ENCODE measurements at regions not wholly inside any gene's neighbourhood (a gene's known extent, or its start where the extent isn't known, plus 50 kb on each side); places are given as distances from the start of the nearest gene placed in this dataset.
"Not testable (repeated sequence)": the region's sequence is repeated elsewhere in the genome, so short reads cannot be mapped to it uniquely, and the experiment has no call there.

DNA sequence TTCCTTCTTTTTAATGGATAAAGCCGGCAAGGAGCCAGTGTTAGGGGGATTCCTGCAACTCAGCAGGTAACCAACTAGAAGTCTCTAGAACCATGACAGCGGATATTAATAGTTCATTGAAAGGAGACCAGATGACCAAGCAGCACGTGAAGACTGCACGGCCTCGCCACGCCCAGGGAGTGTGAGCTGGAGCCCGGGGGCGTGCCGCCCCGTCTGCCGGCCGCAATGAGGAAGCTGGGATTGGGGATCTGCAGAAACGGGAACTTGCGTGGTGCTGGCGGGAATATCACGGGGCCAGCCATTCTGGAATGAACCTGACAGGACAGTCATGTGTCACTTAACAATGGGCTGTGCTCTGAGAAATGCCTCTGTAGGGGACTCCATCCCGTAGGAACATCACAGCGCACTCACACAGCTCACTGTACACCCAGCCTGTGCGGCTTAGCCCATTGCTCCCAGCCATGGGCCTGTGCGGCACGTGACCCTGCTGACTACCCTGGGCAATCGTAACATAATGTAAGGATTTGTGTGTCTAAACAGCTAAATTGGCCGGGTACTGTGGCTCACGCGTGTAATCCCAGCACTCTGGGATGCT lies 4092.8 kb upstream of the TPTE start:
- not testable (repeated sequence) for DNase-seq

DNA sequence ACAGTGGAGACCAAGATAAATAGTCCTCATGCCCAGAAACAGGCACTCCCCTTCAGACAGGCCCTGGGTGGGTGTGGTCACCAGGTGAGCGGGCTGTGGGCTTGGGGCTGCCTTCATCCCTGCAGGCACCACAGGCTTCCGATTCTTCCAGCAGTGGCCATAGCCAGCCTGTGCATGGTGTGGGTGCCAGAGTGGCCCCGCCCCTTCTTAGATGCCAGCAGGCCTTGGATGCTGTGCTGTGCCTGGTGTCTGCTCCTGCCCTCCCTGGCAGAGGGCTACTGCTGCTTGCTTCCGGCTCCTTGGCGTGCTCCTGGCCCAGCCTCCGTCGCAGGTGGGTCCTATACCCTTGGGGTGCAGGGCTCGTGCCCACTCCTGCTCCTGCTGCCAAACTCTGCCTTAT lies 4091.5 kb upstream of the TPTE start:
- DNase-seq, result not testable (repeated sequence)

DNA sequence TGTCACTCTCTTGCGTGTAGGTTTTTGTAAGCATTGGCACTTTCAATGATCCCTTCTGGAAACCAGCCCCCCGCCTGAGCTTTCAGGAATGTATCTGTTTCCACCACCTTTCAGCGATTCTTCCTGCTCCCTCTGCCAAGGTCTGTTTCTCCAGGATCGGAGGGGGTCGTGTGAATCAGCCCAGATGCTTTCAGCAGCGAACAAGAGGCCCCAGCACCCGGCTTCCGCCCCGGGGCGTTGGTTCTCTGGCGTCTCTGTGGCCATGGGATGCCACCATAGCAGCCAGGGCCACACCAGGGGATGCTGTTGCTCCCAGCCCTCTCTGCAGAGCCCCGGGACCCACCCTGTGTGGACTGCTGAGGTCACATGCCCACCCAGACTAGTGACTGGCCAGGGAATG lies 4088.2 kb upstream of the TPTE start:
- not testable (repeated sequence) for DNase-seq

DNA sequence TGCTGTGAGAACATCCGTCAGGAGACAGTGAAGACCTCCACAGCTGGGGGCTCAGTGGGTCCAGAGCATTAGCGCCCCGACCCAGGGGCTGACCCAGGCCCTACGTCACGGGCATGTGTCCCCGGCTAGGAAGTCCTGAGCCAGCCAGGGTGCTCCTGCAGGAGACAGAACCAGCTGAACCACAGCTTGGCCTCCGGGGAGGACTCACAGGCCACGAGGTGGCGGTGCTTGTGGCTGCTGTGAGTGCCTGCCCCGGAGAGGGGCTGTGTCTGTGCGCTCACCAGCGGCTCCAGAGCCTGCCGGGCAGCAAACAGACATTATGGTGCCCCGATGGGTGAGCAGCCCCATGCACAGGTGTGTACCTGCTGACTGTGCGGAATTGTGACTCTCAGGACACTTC lies 4085.2 kb upstream of the TPTE start:
- not testable (repeated sequence) for DNase-seq

DNA sequence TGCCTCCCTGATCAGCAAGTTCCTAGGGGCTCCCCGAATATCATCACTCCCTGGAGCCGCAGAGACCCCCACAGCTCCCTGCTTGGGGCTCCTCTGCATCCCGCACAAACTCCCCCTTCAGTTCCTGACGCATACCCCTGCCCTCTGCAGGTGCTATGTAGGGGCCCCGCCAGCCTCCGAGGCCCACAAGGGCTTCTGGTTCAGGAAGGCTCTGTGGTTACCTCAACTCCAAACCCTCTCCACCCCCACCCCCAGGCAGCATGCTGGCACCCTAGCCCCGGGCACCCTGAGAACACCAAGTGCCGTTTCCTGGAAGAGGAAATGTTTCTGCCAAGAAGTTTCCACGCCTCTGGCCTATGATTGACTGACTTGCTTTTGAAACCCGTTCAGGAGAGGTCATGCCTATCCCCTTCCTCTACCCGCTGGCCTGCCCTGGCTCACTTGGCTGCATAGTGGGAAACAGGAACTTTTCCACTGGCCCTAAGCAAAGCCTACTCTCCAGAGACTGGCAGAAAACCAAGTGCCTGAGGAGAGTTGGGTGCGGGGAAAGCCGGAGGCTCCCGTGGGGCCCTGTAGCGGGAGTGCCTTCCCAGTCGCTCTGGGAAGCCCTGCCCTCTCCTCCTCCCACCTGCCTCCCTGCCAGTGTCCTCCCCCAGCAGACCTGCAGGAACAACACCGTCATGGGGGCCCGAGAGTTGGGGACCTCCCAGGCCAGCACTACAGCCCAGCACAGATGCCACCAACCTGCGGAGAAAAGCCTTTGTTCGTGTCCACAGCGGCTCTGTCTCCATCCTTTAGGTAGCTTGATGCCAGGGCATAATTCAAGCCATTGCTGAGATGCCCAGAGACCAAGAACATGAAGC lies 4084.2 kb upstream of the TPTE start:
- DNase-seq, result not testable (repeated sequence)

DNA sequence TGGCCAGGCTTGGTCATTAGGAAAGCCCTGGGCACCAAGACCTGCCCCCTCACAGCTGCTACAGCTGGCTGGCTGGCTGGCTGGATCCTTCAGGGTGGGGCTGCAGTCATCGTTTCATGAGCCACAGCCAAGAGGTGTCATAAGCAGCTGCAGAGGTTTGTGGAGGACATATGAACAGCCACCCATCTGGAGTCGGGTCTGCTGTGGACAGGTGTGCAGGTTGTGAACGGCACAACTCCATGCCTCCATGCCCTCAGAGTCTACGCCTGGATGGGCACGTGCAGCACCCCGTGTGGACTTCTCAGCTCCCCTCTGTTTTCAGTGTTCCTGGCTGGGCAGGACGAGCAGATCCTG lies 4083.6 kb upstream of the TPTE start:
- not testable (repeated sequence) for DNase-seq

DNA sequence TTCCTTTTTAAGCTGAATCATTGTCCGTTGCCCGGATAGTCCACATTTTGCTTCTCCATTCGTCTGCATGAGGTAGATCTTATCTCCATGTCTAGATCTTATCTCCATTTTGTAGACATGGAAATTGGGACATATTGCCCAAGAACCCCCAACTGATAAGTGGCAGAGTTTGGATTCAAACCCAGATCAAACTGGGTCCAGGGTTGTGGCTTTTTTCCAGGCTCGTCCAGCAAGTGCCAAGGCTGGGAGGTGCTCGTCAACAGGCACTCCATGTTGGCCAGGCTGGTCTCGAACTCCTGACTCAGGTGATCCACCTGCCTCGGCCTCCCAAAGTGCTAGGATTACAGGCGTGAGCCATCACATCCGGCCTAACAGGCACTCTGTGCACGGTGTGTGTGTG lies 4082.3 kb upstream of the TPTE start:
- not testable (repeated sequence) for DNase-seq

DNA sequence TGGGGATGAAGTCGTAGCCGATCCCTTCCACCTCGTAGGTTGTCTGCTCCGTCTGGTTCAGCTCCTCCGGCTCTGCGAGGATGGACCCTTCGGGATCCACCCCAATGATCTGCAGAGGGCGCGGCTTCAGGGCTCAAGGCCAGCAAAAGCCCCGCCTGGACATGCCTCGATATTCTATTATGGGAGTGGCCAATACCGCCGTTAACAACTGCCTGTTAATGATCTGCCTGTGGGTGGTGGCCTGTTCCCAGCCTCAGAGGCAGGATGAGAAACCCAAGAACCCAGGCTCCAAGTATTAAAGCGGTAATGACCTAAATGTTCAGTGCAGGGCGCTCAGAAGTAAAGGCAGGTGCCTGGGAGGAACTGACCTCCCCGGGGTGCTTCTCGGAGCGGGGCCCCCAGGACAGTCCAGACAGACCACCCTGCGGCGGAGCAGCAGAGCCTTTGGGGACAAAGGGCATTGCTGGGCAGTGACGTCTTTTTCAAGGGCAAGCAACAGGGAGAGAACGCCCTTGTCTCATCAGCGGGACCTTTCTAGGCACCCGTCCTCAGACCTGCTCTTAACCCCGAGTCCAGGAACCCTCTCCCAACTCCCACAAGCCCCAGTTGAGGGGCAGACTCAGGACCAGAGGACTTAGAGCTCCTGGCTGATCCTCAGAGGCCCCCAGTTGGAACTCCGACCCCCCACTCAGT lies 4066.6 kb upstream of the TPTE start:
- DNase-seq, result not testable (repeated sequence)

DNA sequence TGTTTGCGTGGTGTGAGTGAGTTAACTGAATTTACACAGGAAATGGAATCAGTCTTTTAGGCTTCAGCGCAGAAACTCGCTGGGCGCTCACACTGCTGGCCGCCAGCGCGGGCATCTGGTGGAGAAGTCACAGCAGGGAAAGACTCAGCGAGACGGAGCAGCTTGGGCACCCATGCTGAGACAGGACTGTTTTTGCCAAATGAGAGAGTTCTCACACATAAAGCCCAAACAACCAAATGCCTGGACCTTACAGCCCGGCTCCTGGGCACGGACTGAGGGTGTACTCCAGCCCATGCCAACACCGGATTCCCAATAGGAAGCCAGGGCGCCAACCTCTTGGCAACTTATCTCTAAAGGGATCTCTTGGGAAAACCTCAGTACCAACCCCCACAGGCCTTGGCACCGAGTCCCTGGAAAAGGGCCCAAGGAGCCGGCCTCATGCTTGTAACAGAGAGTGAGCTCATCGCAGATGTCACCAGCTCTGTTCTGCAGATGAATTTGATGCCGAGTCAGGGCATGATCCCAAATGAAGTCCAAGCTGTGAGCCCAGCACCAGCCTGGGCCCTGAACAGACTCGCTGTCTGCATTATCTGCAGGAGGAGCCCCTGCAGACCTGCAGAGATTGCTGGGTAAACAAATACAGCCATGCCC lies 4065.2 kb upstream of the TPTE start:
- not testable (repeated sequence) for DNase-seq

DNA sequence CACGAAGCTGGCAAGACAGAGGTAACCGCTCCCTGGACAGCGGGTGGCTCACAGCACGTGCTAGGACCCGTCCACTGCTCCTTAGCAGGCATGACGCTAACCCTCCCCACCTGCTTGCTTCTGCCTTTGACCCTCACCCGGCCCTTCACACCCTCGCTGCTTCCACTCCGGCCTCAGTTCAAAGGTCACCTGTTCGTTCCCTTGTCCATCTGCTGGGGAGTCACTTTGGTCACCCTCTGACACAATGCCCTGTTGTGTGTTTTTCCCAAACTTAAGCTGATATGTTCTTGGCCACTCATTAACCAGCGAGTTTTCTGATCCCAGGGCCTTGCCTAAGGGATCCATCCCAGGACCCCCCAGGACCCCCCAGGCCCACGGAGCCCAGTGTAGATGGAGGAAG lies 4061.6 kb upstream of the TPTE start:
- DNase-seq, result not testable (repeated sequence)

DNA sequence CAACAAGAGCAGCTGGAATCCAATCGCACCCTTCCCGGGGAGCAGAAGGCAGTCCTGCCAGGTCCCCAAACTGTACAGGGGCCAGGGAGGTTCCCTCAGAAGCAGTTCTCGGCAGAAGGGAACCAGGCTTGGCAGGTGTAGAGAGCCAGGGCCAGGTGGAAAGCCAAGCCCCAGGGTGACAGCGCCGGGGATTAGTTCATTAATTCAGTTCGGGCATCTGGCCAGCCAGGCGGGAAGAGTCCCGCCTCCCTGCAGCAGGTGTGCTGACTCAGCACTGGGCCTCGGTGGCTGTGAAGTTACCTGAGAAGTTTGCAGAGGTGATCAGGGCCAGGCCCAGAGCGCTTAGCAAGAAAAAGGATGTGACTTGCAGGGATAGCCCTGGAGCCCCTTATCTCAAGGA lies 4060.0 kb upstream of the TPTE start:
- DNase-seq, result not testable (repeated sequence)

DNA sequence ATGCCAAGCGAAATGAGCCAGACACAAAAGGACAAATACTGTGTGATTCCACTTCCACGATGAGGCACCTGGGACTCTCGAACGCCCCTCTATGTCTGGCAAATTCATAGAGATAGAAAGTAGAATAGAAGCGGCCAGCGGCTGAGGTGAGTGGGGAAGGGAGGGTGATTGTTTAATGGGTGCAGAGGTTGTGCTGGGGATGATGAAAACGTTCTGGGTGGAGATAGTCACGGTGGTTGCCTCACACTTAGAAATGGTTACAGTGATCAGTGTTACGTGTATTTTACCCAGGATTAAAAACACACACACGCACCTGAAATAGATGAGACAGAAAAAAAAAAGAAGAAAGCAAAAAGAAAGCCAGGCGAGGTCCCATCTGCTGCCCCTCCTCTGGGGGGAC lies 4057.0 kb upstream of the TPTE start:
- DNase-seq, result not testable (repeated sequence)

DNA sequence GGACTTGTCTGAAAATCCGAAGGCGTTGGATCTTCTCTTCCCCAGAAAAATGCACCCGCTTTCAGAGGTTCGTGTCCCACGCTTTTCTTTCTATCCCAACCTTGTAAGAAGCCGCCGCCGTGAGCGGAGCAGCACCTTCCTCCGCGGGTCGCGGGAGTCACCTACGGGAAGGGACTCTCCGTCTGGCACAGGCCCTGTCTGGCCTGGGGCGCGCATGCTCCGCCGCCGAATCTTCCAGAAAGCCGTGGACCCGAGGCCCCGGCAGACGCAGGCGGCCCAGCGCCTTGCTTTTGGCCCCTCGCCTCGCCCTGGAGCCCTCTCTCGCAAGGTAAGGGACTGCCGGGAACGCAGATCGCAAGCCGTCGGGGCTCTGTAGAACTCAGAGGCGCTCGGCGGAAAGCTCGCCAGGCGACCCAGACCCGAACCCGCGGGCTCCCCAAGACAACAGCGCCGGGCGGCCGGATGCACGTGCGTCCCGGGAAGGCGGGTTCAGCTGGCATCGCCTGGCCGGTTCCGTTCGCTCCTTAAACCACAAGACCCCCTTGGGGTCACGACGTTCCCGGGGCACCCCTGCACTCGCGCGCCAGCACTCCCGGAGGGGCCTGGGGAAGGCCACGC lies 4055.2 kb upstream of the TPTE start:
- DNase-seq, result not testable (repeated sequence)

DNA sequence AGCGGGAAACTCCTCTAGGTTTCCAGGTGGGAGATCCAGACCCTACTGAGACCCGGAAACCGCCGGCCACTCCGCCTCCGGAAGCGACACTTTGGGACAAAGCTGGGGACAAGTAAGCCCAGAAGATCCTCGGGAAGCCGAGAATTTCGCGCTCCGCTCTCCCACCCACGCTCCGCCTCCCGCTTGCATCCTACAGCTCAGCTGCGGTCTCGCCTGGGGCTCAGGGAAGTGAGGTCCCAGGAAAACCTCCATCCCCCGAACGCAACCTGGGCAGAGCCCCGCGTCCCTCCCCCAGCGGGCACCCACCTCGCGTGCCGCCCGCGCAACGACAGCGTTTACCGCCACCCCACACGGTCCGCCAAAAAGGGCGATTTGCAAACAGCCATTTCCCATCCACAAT lies 4054.7 kb upstream of the TPTE start:
- DNase-seq, result not testable (repeated sequence)

DNA sequence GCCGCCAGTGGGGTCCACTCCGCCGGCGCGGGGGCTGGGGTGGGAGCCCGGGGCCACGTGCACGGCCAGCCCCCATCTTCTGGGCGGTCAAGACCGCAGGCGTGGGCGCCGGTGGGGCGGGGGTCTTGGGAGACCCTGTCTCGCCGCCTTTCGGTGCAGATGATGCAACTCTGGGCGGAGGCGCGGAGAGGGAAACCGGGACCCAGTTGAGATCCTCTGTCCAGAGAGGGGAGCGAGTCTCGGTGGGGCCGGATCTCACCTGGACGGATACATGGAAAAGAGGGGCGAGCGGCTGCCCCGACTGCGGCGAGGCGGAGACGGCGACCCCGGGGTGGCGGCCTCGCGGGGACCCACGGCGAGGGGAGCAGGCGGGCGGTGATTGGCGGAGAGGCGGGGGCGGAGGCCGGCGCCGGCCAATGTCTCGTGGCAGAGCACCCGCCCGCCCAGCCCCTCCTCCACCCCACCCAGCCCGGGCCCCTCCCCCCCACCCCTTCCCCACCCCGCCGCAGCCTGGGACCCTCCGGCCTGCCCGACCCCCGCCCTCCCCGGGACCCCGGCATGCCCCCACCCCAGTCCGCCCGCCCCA lies 4054.1 kb upstream of the TPTE start:
- not testable (repeated sequence) for DNase-seq

DNA sequence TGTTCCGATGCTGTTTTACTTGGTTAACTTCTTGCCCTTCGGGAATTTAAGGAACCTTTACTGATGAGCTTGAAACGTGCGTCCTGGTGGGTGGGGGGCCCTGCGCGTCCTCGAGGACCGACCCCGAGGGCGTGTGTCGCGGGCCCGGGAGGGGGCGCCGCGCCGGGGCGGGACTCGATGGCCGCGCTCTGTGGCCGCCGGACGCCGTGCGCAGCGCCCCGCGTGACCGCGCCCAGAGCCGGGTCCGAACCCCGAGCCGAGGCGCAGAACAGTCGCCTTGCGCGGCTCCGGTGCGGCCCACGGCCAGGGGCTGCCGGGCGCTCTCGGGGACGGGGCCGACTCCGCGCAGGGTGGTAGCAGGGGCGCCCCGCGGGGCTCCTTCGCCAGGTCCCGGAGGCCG lies 4053.5 kb upstream of the TPTE start:
- DNase-seq, result not testable (repeated sequence)

DNA sequence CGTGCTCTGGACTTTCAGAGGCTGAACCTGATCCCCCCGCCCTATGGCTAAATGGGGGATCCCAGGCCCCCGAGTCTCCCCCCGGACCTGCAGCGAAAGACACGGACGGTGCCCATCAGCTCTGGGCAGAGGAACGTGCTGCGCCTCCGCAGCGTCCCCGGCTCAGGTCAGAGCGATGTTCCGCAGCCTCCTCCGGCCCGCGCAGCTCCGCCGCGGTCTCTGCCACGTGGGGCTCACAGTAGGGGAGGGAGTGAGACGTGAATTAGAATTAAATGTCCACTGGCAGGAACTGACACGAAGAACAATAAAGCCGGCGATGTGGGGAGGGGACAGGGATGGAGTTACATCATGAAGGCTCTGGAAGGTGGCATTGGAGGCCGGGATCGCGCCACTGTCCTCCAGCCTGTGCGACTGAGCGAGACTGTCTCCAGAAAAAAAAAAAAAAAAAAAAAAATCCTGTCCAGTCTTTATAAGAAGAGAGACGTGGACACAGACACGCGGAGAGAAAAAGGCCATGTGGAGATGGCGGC lies 4053.0 kb upstream of the TPTE start:
- not testable (repeated sequence) for DNase-seq

DNA sequence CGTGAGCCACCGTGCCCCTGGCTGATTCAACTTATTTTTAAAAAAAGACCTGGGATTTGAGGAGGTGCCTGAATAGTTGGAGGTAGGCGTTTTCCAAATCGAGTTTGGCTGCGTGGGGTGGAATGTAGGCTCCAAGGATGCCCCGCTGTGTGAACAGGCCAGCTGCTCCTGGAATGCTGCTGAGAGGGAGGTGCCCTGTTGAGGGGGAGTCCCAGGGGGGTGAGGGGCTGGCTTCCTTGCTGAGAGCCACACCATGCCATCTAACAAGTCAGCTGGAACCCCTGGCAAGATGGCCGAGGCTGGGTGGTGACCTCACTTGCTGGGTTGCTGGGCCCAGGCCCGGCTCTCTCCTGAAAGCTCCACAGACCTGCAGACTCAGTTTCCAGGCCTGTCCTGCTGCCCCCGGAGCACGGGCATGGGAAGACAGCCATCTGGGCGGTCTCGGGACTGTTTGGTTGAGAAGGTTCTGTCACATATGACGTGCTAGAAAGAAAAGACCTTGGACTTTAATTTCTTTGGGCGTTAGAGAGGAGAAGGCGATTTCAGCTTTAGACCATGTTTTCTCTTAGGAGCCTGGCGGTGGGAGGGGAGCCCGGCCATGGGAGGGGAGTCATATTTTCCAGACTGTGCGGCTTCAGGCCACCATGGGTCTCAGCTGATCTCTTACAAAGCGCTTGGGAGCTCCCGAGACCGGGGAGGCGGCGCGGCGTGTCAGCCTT lies 4047.0 kb upstream of the TPTE start:
- DNase-seq, result not testable (repeated sequence)

DNA sequence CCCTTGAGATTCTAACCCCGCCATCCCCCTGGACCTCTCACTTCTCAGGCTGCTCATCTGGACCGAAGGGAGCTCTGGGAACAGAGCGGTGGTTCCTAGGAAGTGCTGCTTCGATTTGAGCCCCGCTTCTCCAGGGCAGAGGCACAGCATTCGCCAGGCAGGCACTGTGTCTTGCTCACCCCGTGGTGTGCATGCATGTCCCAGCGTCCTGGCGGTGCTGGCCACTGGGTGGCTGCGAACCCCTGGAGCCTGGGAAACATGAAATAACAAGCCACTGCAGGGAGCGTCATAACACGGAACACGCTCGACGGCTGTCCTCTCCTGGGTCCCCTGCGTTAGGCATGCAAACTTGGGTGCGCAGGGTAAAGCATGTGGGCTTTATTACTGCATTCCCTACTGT lies 4040.3 kb upstream of the TPTE start:
- not testable (repeated sequence) for DNase-seq

DNA sequence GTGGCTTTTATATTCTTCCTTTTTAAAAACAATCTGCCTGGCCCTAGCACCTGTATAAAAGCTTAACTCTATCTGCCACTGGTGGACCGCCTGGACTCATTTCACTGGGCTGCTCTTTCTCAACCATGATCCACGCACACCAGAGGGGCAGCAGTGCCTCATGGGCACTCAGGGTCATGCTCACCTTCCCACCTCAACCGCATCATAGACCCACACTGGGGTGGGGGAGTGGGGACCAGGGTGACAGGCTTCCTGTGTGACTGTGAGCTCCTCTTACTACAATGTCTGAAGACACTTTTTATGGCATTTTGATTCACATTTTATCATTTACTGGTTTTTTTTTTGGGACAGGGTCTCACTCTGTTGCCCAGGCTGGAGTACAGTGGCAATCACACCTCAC lies 4038.8 kb upstream of the TPTE start:
- DNase-seq, result not testable (repeated sequence)

DNA sequence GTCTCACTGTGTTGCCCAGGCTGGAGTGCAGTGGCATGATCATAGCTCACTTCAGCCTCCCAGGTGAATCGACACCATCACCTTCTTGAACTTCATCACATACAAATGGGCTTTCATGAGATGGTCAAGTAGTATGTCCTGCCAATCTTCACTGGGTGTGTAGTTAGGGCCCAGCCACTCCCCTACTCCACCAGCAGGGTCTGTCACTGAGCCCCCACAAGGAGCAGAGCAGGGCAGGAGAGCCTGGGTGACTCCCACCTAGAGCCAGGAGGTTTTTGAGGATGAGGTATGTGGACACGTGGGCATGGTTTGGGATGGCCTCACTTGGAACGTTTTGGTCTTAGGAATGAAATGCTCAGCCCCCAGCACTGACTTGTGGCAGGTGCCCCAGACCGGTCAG lies 4037.7 kb upstream of the TPTE start:
- DNase-seq, result not testable (repeated sequence)

Measured in activated CD4-positive, alpha-beta T cell treated with anti-CD3 and anti-CD28 coated beads, Interleukin-10, Interleukin-2, amounts not matched to agents 100 ng/mL and 50 ng/mL, durations not matched to agents 16 hours and 8 hours (primary cell).